ENCODE measurements at regions not wholly inside any gene's neighbourhood (a gene's known extent, or its start where the extent isn't known, plus 50 kb on each side); places are given as distances from the start of the nearest gene placed in this dataset.

- TF ChIP-seq CTCF (IDR thresholded peaks at IDR 0.05 in 4 of 5, conservative IDR thresholded peaks at IDR 0.05 in 1 of 5) = no peak
- no peak for TF ChIP-seq POLR2A (IDR thresholded peaks at IDR 0.05)
Observed at GRCh38 chr10:35758076-35758475, 116.0 kb upstream of the FZD8 start.

Measured in gastrocnemius medialis (tissue), 4 donors.